MM.1S (cell line): ENCODE measurements at regions not wholly inside any gene's neighbourhood (a gene's known extent, or its start where the extent isn't known, plus 50 kb on each side); places are given as distances from the start of the nearest gene placed in this dataset.
A peak's percentile ranks its signal among the peaks of the same experiment; 100 is the strongest.

Source experiments
- DNase-seq: peaks from one replicate; pipeline ENCODE4 v3.0.0-alpha.2; 2015
- H2AFZ ChIP-seq: fragments of 300-600 bp; sonication (generic); 2 replicates; pipeline ENCODE4 v1.6.0; 2016; ENCODE audit warnings: antibody characterized with exemption, low read length
- H3F3A ChIP-seq: fragments of 300-600 bp; sonication (generic); 2 replicates; pipeline ENCODE4 v1.6.1; 2016; ENCODE audit warnings: mild to moderate bottlenecking, antibody characterized with exemption, low read length, moderate library complexity, mixed read lengths; ENCODE audit not compliant: insufficient read depth
- H3K27ac ChIP-seq: fragments of 300-600 bp; sonication (generic); 2 replicates; pipeline ENCODE4 v1.5.1; 2016; ENCODE audit warnings: mild to moderate bottlenecking, low read length
- H3K27me3 ChIP-seq: fragments of 300-600 bp; sonication (generic); replicated peaks from 2 replicates; pipeline ENCODE4 v1.6.0; 2016; ENCODE audit warnings: low read length; ENCODE audit not compliant: insufficient read depth
- H3K36me3 ChIP-seq: fragments of 300-600 bp; sonication (generic); replicated peaks from 2 replicates; pipeline ENCODE4 v1.6.1; 2016; ENCODE audit warnings: mild to moderate bottlenecking, low read length, mixed read lengths; ENCODE audit not compliant: insufficient read depth
- H3K4me1 ChIP-seq: fragments of 300-600 bp; sonication (generic); 2 replicates; pipeline ENCODE4 v1.6.1; 2016; ENCODE audit warnings: low read length, mixed read lengths
- H3K4me2 ChIP-seq: fragments of 300-600 bp; sonication (generic); 2 replicates; pipeline ENCODE4 v1.6.0; 2016; ENCODE audit warnings: low read depth, low read length
- H3K4me3 ChIP-seq: fragments of 300-600 bp; sonication (generic); 2 replicates; pipeline ENCODE4 v1.5.1; 2016; ENCODE audit warnings: low read length, mixed read lengths
- H3K79me2 ChIP-seq: fragments of 300-600 bp; sonication (generic); 2 replicates; pipeline ENCODE4 v1.6.1; 2016; ENCODE audit warnings: mixed run types, low read length, mixed read lengths
- H3K9ac ChIP-seq: fragments of 300-600 bp; sonication (generic); 2 replicates; pipeline ENCODE4 v1.6.1; 2016; ENCODE audit warnings: low read length, mixed read lengths
- H3K9me2 ChIP-seq: fragments of 300-600 bp; sonication (generic); replicated peaks from 2 replicates; pipeline ENCODE4 v1.6.1; 2016; ENCODE audit warnings: mild to moderate bottlenecking, low read length, mixed read lengths; ENCODE audit not compliant: insufficient read depth
- H3K9me3 ChIP-seq: fragments of 300-600 bp; sonication (generic); replicated peaks from 2 replicates; pipeline ENCODE4 v1.6.1; 2016; ENCODE audit warnings: mild to moderate bottlenecking, low read length, mixed read lengths; ENCODE audit not compliant: insufficient read depth
- H4K20me1 ChIP-seq: fragments of 300-600 bp; sonication (generic); 2 replicates; pipeline ENCODE4 v1.6.1; 2016; ENCODE audit warnings: mild to moderate bottlenecking, low read length, moderate library complexity, mixed read lengths; ENCODE audit not compliant: insufficient read depth
- CTCF ChIP-seq: fragments of 300-600 bp; sonication (generic); IDR thresholded peaks from 2 replicates; pipeline ENCODE4 v1.5.1; 2016; ENCODE audit warnings: antibody characterized with exemption, low read length, mixed read lengths
- EZH2 ChIP-seq: fragments of 300-600 bp; sonication (generic); optimal IDR thresholded peaks from 2 replicates; pipeline ENCODE3; 2017; ENCODE audit warnings: low read depth, mild to moderate bottlenecking, antibody characterized with exemption, low read length, mixed read lengths
- EZH2phosphoT487 ChIP-seq: fragments of 300-600 bp; sonication (generic); IDR thresholded peaks from 2 replicates; pipeline ENCODE4 v1.6.1; 2018; ENCODE audit warnings: antibody characterized with exemption, low read length

DNA sequence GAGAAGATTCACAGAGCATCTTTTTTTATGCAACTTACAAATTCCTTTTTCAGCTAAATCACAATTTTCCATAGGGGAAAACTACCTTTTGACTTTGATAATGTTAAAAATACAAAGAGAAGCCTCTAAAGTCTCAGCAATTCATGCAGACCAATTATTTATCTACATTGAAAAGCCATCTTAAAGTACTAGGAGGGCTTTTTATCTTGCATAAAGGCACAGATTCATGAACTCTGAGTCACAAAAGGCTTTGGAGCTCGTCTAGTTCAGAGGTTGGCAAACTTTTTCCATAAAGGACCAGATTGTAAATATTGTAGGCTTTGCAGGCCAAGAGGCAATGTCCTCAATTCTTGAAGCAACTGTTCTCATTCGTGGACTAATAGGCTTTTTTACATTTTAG, 210.4 kb upstream of the HDX start:
- Histone ChIP-seq H3F3A (no peaks in the 10 kb centered on the region), H3K4me3 (no peak overlapping the region), H3K36me3 (no peaks in the 10 kb centered on the region), H2AFZ (no peak overlapping the region), H3K9me2 (no peaks in the 10 kb centered on the region), H3K27me3 (no peaks in the 10 kb centered on the region), H3K4me1 (no peaks in the 10 kb centered on the region), H4K20me1 (no peaks in the 10 kb centered on the region), H3K9ac (no peak overlapping the region), H3K4me2 (no peak overlapping the region), H3K27ac (no peak overlapping the region), H3K79me2 (no peaks in the 10 kb centered on the region), H3K9me3 (no peaks in the 10 kb centered on the region)
- no peak for DNase-seq
- TF ChIP-seq EZH2, result no peak

DNA sequence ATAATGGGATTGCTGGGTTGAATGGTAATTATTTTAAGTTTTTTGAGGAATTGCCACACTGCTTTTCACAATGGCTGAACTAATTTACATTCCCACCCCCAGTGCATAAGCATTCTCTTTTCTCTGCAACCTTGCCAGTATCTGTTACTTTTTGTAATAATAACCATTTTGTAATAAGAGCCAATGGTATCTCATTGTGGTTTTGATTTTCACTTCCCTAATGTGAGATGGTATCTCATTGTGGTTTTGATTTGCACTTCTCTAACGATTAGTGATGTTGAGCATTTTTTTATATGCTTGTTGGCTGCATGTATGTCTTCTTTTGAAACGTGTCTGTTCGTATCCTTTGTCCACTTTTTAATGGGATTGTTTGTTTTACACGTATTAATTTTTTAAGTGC, 213.1 kb upstream of the HDX start:
- no peaks in the 10 kb centered on the region for H3K36me3 ChIP-seq
- no peak overlapping the region for H3K4me2 ChIP-seq
- H2AFZ ChIP-seq, result no peak overlapping the region
- H3K27ac ChIP-seq, result no peak overlapping the region
- no peaks in the 10 kb centered on the region for H3K79me2 ChIP-seq
- no peaks in the 10 kb centered on the region for H3K9me3 ChIP-seq
- no peaks in the 10 kb centered on the region for H3K4me1 ChIP-seq
- no peaks in the 10 kb centered on the region for H4K20me1 ChIP-seq
- H3K9me2 ChIP-seq, result no peaks in the 10 kb centered on the region
- no peak overlapping the region for H3K4me3 ChIP-seq
- no peak overlapping the region for H3K9ac ChIP-seq
- H3F3A ChIP-seq, result no peaks in the 10 kb centered on the region
- DNase-seq, result peak; percentile 15
- no peaks in the 10 kb centered on the region for H3K27me3 ChIP-seq
- TF ChIP-seq EZH2phosphoT487, result no peak

DNA sequence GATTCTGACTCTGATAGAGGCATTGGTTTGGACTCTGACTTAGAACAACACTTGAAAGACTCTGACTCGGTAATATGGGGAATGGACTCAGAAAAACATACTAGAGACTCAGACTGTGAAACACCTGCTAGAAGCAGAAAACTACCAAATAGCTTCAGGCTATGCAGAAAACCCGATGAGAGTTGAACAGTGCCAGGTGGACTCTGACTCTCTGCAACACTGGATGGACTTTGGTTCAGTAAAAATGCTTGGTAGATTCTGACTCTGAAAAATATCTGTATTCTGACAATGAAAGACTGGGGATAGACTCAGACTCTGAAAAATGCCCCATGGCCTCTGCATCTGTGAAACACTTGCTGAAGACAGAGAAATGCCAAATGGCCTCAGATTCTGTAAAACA, 215.1 kb upstream of the HDX start:
- H3K4me3 ChIP-seq, result no peak overlapping the region
- TF ChIP-seq EZH2 (no peak), EZH2phosphoT487 (no peak), CTCF (no peak)
- no peaks in the 10 kb centered on the region for H3K27me3 ChIP-seq
- H3K36me3 ChIP-seq, result no peaks in the 10 kb centered on the region
- H2AFZ ChIP-seq, result no peak overlapping the region
- no peak overlapping the region for H3K27ac ChIP-seq
- no peaks in the 10 kb centered on the region for H3K79me2 ChIP-seq
- no peaks in the 10 kb centered on the region for H3F3A ChIP-seq
- no peak for DNase-seq
- H3K9ac ChIP-seq, result no peak overlapping the region
- H3K4me2 ChIP-seq, result no peak overlapping the region
- H4K20me1 ChIP-seq, result no peaks in the 10 kb centered on the region
- H3K4me1 ChIP-seq, result no peaks in the 10 kb centered on the region
- no peaks in the 10 kb centered on the region for H3K9me2 ChIP-seq
- H3K9me3 ChIP-seq, result no peaks in the 10 kb centered on the region

- no peaks in the 10 kb centered on the region for H4K20me1 ChIP-seq
- no peaks in the 10 kb centered on the region for H3K9me3 ChIP-seq
- no peak overlapping the region for H3K27ac ChIP-seq
- DNase-seq, result no peak
- no peaks in the 10 kb centered on the region for H3K4me1 ChIP-seq
- no peaks in the 10 kb centered on the region for H3K79me2 ChIP-seq
- H3K4me2 ChIP-seq, result no peak overlapping the region
- H3F3A ChIP-seq, result no peaks in the 10 kb centered on the region
- no peaks in the 10 kb centered on the region for H3K9me2 ChIP-seq
- H3K4me3 ChIP-seq, result no peak overlapping the region
- no peak overlapping the region for H3K9ac ChIP-seq
- no peak overlapping the region for H2AFZ ChIP-seq
- H3K36me3 ChIP-seq, result no peaks in the 10 kb centered on the region
- H3K27me3 ChIP-seq, result no peaks in the 10 kb centered on the region
- TF ChIP-seq EZH2phosphoT487 (no peak), EZH2 (no peak), CTCF (no peak)
Observed at GRCh38 chrX:84721416-84721815, 219.2 kb upstream of the HDX start.
